H1 (cell line): ENCODE measurements at regions not wholly inside any gene's neighbourhood (a gene's known extent, or its start where the extent isn't known, plus 50 kb on each side); places are given as distances from the start of the nearest gene placed in this dataset.
A peak's percentile ranks its signal among the peaks of the same experiment; 100 is the strongest.

Source experiments
- CTCF ChIA-PET: fragments of 300-600 bp; sonication (Branson Sonifier 250); formaldehyde crosslinking; loops from one replicate; lab custom pipeline; 2021; ENCODE audit not compliant: partially characterized antibody; lab: Charles Lee
- POLR2A ChIA-PET: fragments of 300-600 bp; sonication (Branson Sonifier 250); formaldehyde crosslinking; loops from one replicate; lab custom pipeline; 2021; ENCODE audit warnings: inconsistent platforms; ENCODE audit not compliant: partially characterized antibody; lab: Charles Lee
- DNase-seq, 2 experiments: peaks; one replicate each; pipeline versions ENCODE4 v3.0.0 to v3.0.0-alpha.2; 2010 to 2022; ENCODE audit warnings: low spot score in 2 of 2, low read depth in 1 of 2, mixed read lengths in 1 of 2
- FAIRE-seq: peaks from 2 replicates; lab custom pipeline; 2011; peaks lifted over from hg19 to GRCh38; lab: Jason Lieb, UNC
- H2AFZ ChIP-seq: 2 replicates; pipeline ENCODE4 v1.8.1; 2012; ENCODE audit warnings: low read length, inconsistent platforms
- H2AK5ac ChIP-seq: 2 replicates; pipeline ENCODE4 v1.6.1; 2013; ENCODE audit warnings: low read depth, low read length
- H2BK120ac ChIP-seq: replicated peaks from 2 replicates; pipeline ENCODE3; 2013; ENCODE audit warnings: low read depth, low read length, inconsistent platforms
- H2BK12ac ChIP-seq: 2 replicates; pipeline ENCODE4 v1.6.1; 2013; ENCODE audit warnings: low read depth, low read length
- H2BK15ac ChIP-seq: 2 replicates; pipeline ENCODE4 v1.6.1; 2013; ENCODE audit warnings: low read length
- H2BK20ac ChIP-seq: 2 replicates; pipeline ENCODE4 v1.6.1; 2013; ENCODE audit warnings: low read length
- H2BK5ac ChIP-seq: 2 replicates; pipeline ENCODE4 v1.6.1; 2013; ENCODE audit warnings: low read depth, low read length
- H3K14ac ChIP-seq: 2 replicates; pipeline ENCODE4 v1.6.1; 2013; ENCODE audit warnings: inconsistent platforms; ENCODE audit not compliant: insufficient read length
- H3K18ac ChIP-seq: 2 replicates; pipeline ENCODE4 v1.6.1; 2013; ENCODE audit warnings: low read length; ENCODE audit errors: extremely low read depth
- H3K23ac ChIP-seq: 2 replicates; pipeline ENCODE4 v1.6.1; 2013; ENCODE audit warnings: inconsistent platforms; ENCODE audit not compliant: insufficient read length
- H3K23me2 ChIP-seq: 2 replicates; pipeline ENCODE4 v1.6.1; 2013; ENCODE audit warnings: low read depth, low read length
- H3K27ac ChIP-seq: 2 replicates; pipeline ENCODE4 v1.6.1; 2011; ENCODE audit warnings: low read depth, low read length, inconsistent platforms
- H3K27me3 ChIP-seq, 4 experiments: replicated peaks in 1 of 4; 1 replicate in 1 of 4; 2 replicates in 3 of 4; pipeline versions ENCODE4 v1.6.1 to v1.8.1; 2011 to 2013; ENCODE audit warnings: low read length in 3 of 4, mild to moderate bottlenecking in 3 of 4, inconsistent platforms in 2 of 4, mixed read lengths in 2 of 4, moderate library complexity in 1 of 4; ENCODE audit not compliant: control insufficient read depth in 3 of 4, insufficient read depth in 3 of 4; ENCODE audit errors: extremely low read depth in 1 of 4
- H3K36me3 ChIP-seq, 4 experiments: 2 replicates each; pipeline versions ENCODE4 v1.6.1 to v1.8.1; 2011 to 2013; ENCODE audit warnings: mild to moderate bottlenecking in 4 of 4, low read length in 3 of 4, moderate library complexity in 2 of 4, control low read depth in 1 of 4, inconsistent platforms in 1 of 4; ENCODE audit not compliant: insufficient read depth in 4 of 4, control insufficient read depth in 2 of 4
- H3K4ac ChIP-seq: replicated peaks from 2 replicates; pipeline ENCODE3; 2013; ENCODE audit warnings: low read length, low read depth, mixed read lengths, inconsistent platforms; ENCODE audit not compliant: insufficient read length
- H3K4me1 ChIP-seq, 4 experiments: replicated peaks in 1 of 4; 1 replicate in 1 of 4; 2 replicates in 3 of 4; pipeline versions ENCODE4 v1.6.1 to v1.8.1; 2011 to 2013; ENCODE audit warnings: low read length in 3 of 4, inconsistent platforms in 2 of 4, mixed read lengths in 1 of 4; ENCODE audit not compliant: insufficient read depth in 4 of 4, control insufficient read depth in 3 of 4
- H3K4me2 ChIP-seq, 2 experiments: 2 replicates each; pipeline versions ENCODE4 v1.6.1 to v1.8.1; 2011 to 2013; ENCODE audit warnings: low read depth in 2 of 2, low read length in 2 of 2, control low read depth in 1 of 2, inconsistent platforms in 1 of 2, mild to moderate bottlenecking in 1 of 2; ENCODE audit not compliant: insufficient read depth in 1 of 2
- H3K4me3 ChIP-seq, 4 experiments: fragments of 200-600, 300-600 bp in 1 of 4; sonication (generic), shearing (Covaris generic), sonication (Bioruptor Twin) in 1 of 4; 2 replicates each; pipeline versions ENCODE4 v1.5.1 to v1.8.1; 2011 to 2016; ENCODE audit warnings: low read length in 4 of 4, low read depth in 3 of 4, control low read depth in 2 of 4, inconsistent platforms in 2 of 4, mild to moderate bottlenecking in 2 of 4, mixed read lengths in 1 of 4, moderate library complexity in 1 of 4; ENCODE audit not compliant: insufficient read depth in 2 of 4; ENCODE audit errors: extremely low read depth in 1 of 4
- H3K56ac ChIP-seq: replicated peaks from 2 replicates; pipeline ENCODE3; 2013; ENCODE audit warnings: low read depth, mild to moderate bottlenecking, mixed read lengths, low read length, inconsistent platforms; ENCODE audit not compliant: insufficient read length
- H3K79me1 ChIP-seq: 2 replicates; pipeline ENCODE4 v1.6.1; 2013; ENCODE audit warnings: low read depth, low read length, control low read depth
- H3K79me2 ChIP-seq, 2 experiments: 2 replicates each; pipeline versions ENCODE4 v1.6.1 to v1.8.1; 2012 to 2013; ENCODE audit warnings: low read length in 2 of 2, mild to moderate bottlenecking in 2 of 2, inconsistent platforms in 1 of 2; ENCODE audit not compliant: insufficient read depth in 2 of 2, control insufficient read depth in 1 of 2
- H3K9ac ChIP-seq, 4 experiments: replicated peaks in 1 of 4; 1 replicate in 1 of 4; 2 replicates in 3 of 4; pipeline versions ENCODE4 v1.6.1 to v1.8.1; 2011 to 2013; ENCODE audit warnings: low read depth in 3 of 4, low read length in 3 of 4, control low read depth in 2 of 4, mild to moderate bottlenecking in 2 of 4, moderate library complexity in 2 of 4, inconsistent platforms in 1 of 4; ENCODE audit errors: extremely low read depth in 1 of 4
- H3K9me3 ChIP-seq, 2 experiments: 2 replicates each; pipeline versions ENCODE4 v1.6.1 to v1.8.1; 2012 to 2013; ENCODE audit warnings: mild to moderate bottlenecking in 2 of 2, moderate library complexity in 2 of 2, control low read depth in 1 of 2, inconsistent platforms in 1 of 2, low read depth in 1 of 2, low read length in 1 of 2, mixed read lengths in 1 of 2; ENCODE audit not compliant: insufficient read depth in 2 of 2
- H4K20me1 ChIP-seq, 2 experiments: replicated peaks in 1 of 2; 2 replicates each; pipeline versions ENCODE3 to v1.8.1; 2011 to 2013; ENCODE audit warnings: inconsistent platforms in 2 of 2, low read length in 2 of 2, mild to moderate bottlenecking in 1 of 2; ENCODE audit not compliant: insufficient read depth in 2 of 2, control insufficient read depth in 1 of 2
- H4K5ac ChIP-seq: 2 replicates; pipeline ENCODE4 v1.6.1; 2013; ENCODE audit warnings: low read length, low read depth, mixed read lengths, inconsistent platforms; ENCODE audit not compliant: insufficient read length
- H4K8ac ChIP-seq: 2 replicates; pipeline ENCODE4 v1.8.0; 2013; ENCODE audit warnings: mild to moderate bottlenecking, moderate library complexity, low read length, inconsistent platforms; ENCODE audit not compliant: insufficient read depth; ENCODE audit errors: extremely low read depth
- H4K91ac ChIP-seq: replicated peaks from 2 replicates; pipeline ENCODE3; 2013; ENCODE audit warnings: low read length, mixed read lengths, inconsistent platforms; ENCODE audit not compliant: insufficient read length
- BRCA1 ChIP-seq: IDR thresholded peaks from 2 replicates; pipeline ENCODE4 v1.6.1; 2012; ENCODE audit warnings: low read depth, low read length, improper control_type of control experiment
- RAD21 ChIP-seq, 2 experiments: IDR thresholded peaks in 1 of 2; conservative IDR thresholded peaks in 1 of 2; 2 replicates each; pipeline ENCODE4 v1.6.1; 2011; ENCODE audit warnings: low read depth in 2 of 2, low read length in 2 of 2, improper control_type of control experiment in 1 of 2, inconsistent platforms in 1 of 2, mild to moderate bottlenecking in 1 of 2, moderate library complexity in 1 of 2
- SAP30 ChIP-seq: fragments of 300-600 bp; sonication (generic); IDR thresholded peaks from 2 replicates; pipeline ENCODE4 v1.7.1; 2012; ENCODE audit warnings: low read length, moderate library complexity, mild to moderate bottlenecking, inconsistent platforms; ENCODE audit not compliant: insufficient read depth, insufficient replicate concordance
- SP2 ChIP-seq: IDR thresholded peaks from 2 replicates; pipeline ENCODE4 v1.6.1; 2012; ENCODE audit warnings: mild to moderate bottlenecking, low read length, inconsistent platforms
- SRF ChIP-seq: IDR thresholded peaks from 2 replicates; pipeline ENCODE4 v1.6.1; 2011; ENCODE audit warnings: mild to moderate bottlenecking, low read depth, low read length, moderate library complexity
- TAF7 ChIP-seq: optimal IDR thresholded peaks from 2 replicates; pipeline ENCODE3; 2011; ENCODE audit warnings: low read depth, mild to moderate bottlenecking, inconsistent platforms, low read length, moderate library complexity, borderline replicate concordance
- WGBS, 2 experiments: shearing (Covaris generic) in 1 of 2; methylation state at CpG; one replicate each; pipeline versions ENCODE4 v1.1.6 to v1.1.7; 2013 to 2015; ENCODE audit warnings: low lambda C conversion rate in 2 of 2, mixed read lengths in 2 of 2, inconsistent platforms in 1 of 2, low coverage in 1 of 2, missing lambda C conversion rate in 1 of 2; ENCODE audit not compliant: insufficient replicate concordance in 2 of 2, insufficient coverage in 1 of 2, insufficient read length in 1 of 2; ENCODE audit errors: extremely low coverage in 1 of 2, missing lambda C conversion rate in 1 of 2; 5-methylcytosine and 5-hydroxymethylcytosine counted together
- TF ChIP-seq, protein P1 (sequence below): IDR thresholded peaks from 2 replicates; pipeline ENCODE4 v1.6.1; 2012; ENCODE audit warnings: inconsistent platforms

DNA sequence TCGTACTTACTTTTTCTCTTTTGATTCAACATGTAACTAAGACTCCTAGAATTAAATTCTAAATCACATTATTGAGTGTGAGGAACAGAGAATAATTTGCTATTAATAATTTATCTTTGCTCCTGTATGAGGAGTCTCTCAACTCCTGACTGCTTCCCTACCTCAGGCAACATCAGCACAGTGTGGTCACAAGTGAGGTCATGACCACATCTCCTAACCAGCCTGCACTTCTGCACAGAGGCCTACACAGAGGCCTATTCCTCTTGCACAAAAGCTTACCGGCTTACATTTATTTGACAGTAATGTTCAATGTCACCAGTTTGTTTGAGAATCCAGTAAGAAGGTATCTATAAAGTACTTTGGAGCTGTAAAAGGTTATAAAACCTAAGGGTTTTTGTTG is 637.4 kb upstream of the MARCKS start:
- H3K4me2 ChIP-seq, result no peak overlapping the region
- ChIA-PET POLR2A (no interaction called here), CTCF (no interaction called here)
- H3K79me2 ChIP-seq, result no peaks in the 10 kb centered on the region
- no peak overlapping the region for H3K27ac ChIP-seq
- no peak overlapping the region for H2AK5ac ChIP-seq
- DNase-seq (no peak), FAIRE-seq (no peak)
- H2BK120ac ChIP-seq, result no peak overlapping the region
- H4K20me1 ChIP-seq, result no peaks in the 10 kb centered on the region
- no peak overlapping the region for H3K14ac ChIP-seq
- no peak overlapping the region for H2BK15ac ChIP-seq
- H4K91ac ChIP-seq, result no peak overlapping the region
- no peak overlapping the region for H2BK20ac ChIP-seq
- H3K4ac ChIP-seq, result no peak overlapping the region
- no peak overlapping the region for H3K18ac ChIP-seq
- 94% methylated on average over 2 of the region's 2 CpGs; no CpG with 5 or more reads in 1 of the 2 experiments for WGBS, 2 experiments
- no peak overlapping the region for H4K5ac ChIP-seq
- no peak overlapping the region for H4K8ac ChIP-seq
- no peak overlapping the region for H2BK5ac ChIP-seq
- no peaks in the 10 kb centered on the region for H3K27me3 ChIP-seq
- no peak overlapping the region for H3K23ac ChIP-seq
- H3K23me2 ChIP-seq, result no peaks in the 10 kb centered on the region
- no peak overlapping the region for H3K56ac ChIP-seq
- peak overlapping the region; percentile 53; the same call in 1 of the 2 replicates for H2AFZ ChIP-seq
- no peak overlapping the region for H3K9ac ChIP-seq
- H3K4me3 ChIP-seq, result no peak overlapping the region
- H3K79me1 ChIP-seq, result no peaks in the 10 kb centered on the region
- no peak overlapping the region for H2BK12ac ChIP-seq
- H3K4me1 ChIP-seq, result no peaks in the 10 kb centered on the region
- no peaks in the 10 kb centered on the region; a peak in 1 of 4 replicates for H3K9me3 ChIP-seq
- H3K36me3 ChIP-seq, result no peaks in the 10 kb centered on the region
- TF ChIP-seq BRCA1 (no peak), SRF (no peak), SAP30 (no peak), SP2 (no peak), TAF7 (no peak), RAD21 (IDR thresholded peaks at IDR 0.05 in 1 of 2, conservative IDR thresholded peaks at IDR 0.05 in 1 of 2; ENCODE audit: low read depth in 2 of 2, low read length in 2 of 2) (no peak)
- TF ChIP-seq, protein P1, sequence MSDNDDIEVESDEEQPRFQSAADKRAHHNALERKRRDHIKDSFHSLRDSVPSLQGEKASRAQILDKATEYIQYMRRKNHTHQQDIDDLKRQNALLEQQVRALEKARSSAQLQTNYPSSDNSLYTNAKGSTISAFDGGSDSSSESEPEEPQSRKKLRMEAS, result no peak
